ENCODE measurements at regions not wholly inside any gene's neighbourhood (a gene's known extent, or its start where the extent isn't known, plus 50 kb on each side); places are given as distances from the start of the nearest gene placed in this dataset.

DNA sequence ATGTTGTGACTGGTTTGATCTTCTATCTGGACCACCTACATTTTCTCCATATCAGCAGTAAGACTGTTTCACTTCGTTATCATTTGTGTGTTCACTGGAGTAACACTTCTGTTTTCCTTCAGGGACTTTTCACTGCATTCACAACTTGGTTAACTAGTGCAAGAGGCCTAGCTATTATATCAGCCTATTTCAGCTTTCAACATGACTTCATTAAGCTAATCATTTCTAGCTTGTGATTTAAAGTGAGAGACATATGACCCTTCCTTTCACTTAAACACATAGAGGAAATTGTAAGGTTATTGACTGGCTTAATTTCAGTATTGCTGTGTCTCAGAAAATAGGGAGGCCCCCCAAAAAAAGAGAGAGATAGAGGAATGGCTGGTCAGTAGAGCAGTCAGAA lies 622.8 kb upstream of the NRSN1 start:
- Histone ChIP-seq H3K4me1 (no peaks in the 10 kb centered on the region), H3K27ac (no peak overlapping the region), H3K9me3 (peaks cover 0 to 4% (median 0%) of the 10 kb centered on the region in 4 donors), H3K27me3 (no peaks in the 10 kb centered on the region), H3K4me3 (no peak overlapping the region), H3K36me3 (no peaks in the 10 kb centered on the region)
- DNase-seq, result no peak
- intact Hi-C loops (cut with DNase I; ENCODE audit: low total_unique reads), result no loop called here
- WGBS, 5 donors, result 21 to 75% (median 42%) methylated on average over 1 of the region's 1 CpG
- TF ChIP-seq POLR2A (IDR thresholded peaks at IDR 0.05), result no peak
- TF ChIP-seq POLR2AphosphoS5 (IDR thresholded peaks at IDR 0.05), result no peak
- TF ChIP-seq, protein P1, sequence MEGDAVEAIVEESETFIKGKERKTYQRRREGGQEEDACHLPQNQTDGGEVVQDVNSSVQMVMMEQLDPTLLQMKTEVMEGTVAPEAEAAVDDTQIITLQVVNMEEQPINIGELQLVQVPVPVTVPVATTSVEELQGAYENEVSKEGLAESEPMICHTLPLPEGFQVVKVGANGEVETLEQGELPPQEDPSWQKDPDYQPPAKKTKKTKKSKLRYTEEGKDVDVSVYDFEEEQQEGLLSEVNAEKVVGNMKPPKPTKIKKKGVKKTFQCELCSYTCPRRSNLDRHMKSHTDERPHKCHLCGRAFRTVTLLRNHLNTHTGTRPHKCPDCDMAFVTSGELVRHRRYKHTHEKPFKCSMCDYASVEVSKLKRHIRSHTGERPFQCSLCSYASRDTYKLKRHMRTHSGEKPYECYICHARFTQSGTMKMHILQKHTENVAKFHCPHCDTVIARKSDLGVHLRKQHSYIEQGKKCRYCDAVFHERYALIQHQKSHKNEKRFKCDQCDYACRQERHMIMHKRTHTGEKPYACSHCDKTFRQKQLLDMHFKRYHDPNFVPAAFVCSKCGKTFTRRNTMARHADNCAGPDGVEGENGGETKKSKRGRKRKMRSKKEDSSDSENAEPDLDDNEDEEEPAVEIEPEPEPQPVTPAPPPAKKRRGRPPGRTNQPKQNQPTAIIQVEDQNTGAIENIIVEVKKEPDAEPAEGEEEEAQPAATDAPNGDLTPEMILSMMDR (IDR thresholded peaks at IDR 0.05), result no peak
- no peak for TF ChIP-seq EP300 (IDR thresholded peaks at IDR 0.05)

DNA sequence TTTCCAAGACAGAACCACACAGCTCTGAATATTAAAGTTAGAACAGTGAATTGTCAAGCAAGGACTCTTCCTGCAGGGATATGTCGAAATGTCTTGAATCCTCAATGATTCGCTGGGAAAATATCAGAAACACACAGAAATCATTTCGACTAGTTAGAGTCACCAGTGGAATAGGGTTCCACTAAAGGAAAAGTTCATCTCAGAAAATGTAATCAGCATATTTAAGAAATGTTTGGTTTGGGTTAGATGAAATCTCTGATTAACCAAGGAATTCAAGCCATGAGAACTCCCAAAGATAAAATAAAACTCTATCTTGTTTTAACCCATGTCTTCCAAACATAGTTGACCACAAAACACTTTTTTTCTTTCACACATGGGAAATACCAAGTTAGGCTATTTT lies 621.0 kb upstream of the NRSN1 start:
- Histone ChIP-seq H3K4me1 (no peaks in the 10 kb centered on the region), H3K27me3 (no peaks in the 10 kb centered on the region), H3K27ac (no peak overlapping the region), H3K9me3 (peaks cover 0 to 4% (median 0%) of the 10 kb centered on the region in 4 donors), H3K4me3 (no peak overlapping the region), H3K36me3 (no peaks in the 10 kb centered on the region)
- WGBS, 5 donors, result 82 to 95% (median 91%) methylated on average over 3 of the region's 3 CpGs
- no peak for TF ChIP-seq EP300 (IDR thresholded peaks at IDR 0.05)
- no peak for TF ChIP-seq POLR2A (IDR thresholded peaks at IDR 0.05)
- no peak for TF ChIP-seq POLR2AphosphoS5 (IDR thresholded peaks at IDR 0.05)
- TF ChIP-seq, protein P1 (IDR thresholded peaks at IDR 0.05), result no peak
- DNase-seq, result no peak
- intact Hi-C loops (cut with DNase I; ENCODE audit: low total_unique reads), result no loop called here

DNA sequence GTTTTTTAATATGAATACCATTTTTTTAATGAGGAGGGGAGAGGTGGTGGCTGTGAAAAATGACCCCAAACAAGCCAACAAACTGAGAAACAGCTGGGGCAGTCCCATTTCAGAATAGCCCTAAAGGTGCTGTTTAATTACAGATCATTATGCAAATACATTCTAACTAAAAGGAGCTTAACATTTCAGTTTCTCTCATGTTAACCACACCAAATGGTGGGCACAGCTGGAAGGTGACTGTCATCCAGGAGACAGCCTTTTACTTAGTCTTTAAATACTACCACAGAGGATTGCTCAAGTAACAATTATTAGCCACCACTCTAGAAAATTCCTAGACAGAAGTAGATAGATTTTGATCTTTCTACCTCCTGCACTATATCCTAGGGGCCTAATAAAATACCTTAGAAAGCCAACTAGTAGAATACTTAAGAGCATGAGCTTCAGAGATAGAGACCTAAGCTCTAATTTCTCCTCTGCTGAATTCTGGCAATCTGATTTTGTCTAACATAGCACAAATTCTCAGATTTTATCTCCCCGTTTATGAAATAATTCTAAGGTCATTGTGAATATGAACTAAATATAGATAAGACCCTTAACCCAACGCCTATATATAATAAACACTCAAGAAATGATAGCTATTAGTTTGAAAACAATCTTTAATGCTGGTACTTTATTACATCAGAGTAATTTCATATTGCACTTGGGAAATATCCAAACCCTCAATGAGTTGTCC lies 615.1 kb upstream of the NRSN1 start:
- Histone ChIP-seq H3K9me3 (no peaks in the 10 kb centered on the region), H3K36me3 (no peaks in the 10 kb centered on the region), H3K4me3 (no peak overlapping the region), H3K4me1 (no peaks in the 10 kb centered on the region), H3K27ac (no peak overlapping the region), H3K27me3 (no peaks in the 10 kb centered on the region)
- intact Hi-C loops (cut with DNase I; ENCODE audit: low total_unique reads), result no loop called here
- 41 to 71% (median 65%) methylated on average over 2 of the region's 2 CpGs for whole genome bisulfite sequencing, 5 donors
- TF ChIP-seq, protein P1 (IDR thresholded peaks at IDR 0.05), result no peak
- no peak for TF ChIP-seq POLR2A (IDR thresholded peaks at IDR 0.05)
- no peak for TF ChIP-seq EP300 (IDR thresholded peaks at IDR 0.05)
- no peak for TF ChIP-seq POLR2AphosphoS5 (IDR thresholded peaks at IDR 0.05)
- no peak for DNase-seq

DNA sequence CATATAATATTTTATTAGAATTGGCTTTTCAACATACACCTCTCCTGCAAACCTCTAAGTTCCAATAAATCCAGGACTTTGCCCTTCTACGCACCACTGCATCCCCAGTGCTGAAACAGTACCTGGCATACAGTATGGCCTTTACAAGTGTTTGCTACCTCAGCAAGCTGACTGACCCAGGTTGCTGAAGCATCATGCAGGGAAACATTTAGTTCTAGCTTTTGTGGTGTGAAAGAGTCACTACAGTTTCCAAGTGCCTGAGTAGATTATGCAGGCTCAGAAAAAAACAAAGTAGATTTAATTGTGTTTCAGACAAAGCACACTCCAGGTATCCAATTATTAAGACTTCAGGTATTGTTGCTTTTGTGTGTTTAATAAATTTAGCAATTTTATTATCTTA lies 614.2 kb upstream of the NRSN1 start:
- H3K4me1 ChIP-seq, result no peaks in the 10 kb centered on the region
- intact Hi-C loops (cut with DNase I; ENCODE audit: low total_unique reads), result no loop called here
- no peaks in the 10 kb centered on the region for H3K9me3 ChIP-seq
- no peak overlapping the region for H3K4me3 ChIP-seq
- 90 to 100% (median 94%) methylated on average over 1 of the region's 1 CpG for WGBS, 5 donors
- H3K27ac ChIP-seq, result no peak overlapping the region
- DNase-seq, result no peak
- TF ChIP-seq POLR2A (IDR thresholded peaks at IDR 0.05) (no peak), POLR2AphosphoS5 (IDR thresholded peaks at IDR 0.05) (no peak), EP300 (IDR thresholded peaks at IDR 0.05) (no peak)
- TF ChIP-seq, protein P1 (IDR thresholded peaks at IDR 0.05), result no peak
- no peaks in the 10 kb centered on the region for H3K27me3 ChIP-seq
- no peaks in the 10 kb centered on the region for H3K36me3 ChIP-seq

Measured in stomach (tissue), 8 donors.